ENCODE measurements at regions not wholly inside any gene's neighbourhood (a gene's known extent, or its start where the extent isn't known, plus 50 kb on each side); places are given as distances from the start of the nearest gene placed in this dataset.

DNA sequence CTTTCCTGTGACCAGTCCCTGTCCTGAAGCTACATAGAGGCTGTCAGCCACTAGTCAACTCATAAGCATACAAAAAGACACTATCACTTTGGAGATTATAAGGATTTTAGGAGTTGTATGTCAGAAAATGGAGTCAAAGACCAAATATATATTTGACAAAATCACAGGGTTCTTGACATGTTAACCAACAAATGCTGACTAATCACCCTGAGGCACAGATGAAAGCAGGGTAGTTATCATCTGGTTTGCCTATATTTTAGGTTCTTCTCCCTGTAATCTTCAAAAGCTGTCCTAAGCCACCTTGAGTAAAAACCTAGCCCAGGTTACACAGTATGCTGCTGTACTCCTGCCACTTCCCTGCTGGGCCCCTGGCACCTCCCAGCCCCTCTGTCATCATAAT is 64.7 kb upstream of the ERCC6L2 start:
- TF ChIP-seq SMARCA4 (IDR thresholded peaks at IDR 0.05), result no peak
- TF ChIP-seq, protein P1, sequence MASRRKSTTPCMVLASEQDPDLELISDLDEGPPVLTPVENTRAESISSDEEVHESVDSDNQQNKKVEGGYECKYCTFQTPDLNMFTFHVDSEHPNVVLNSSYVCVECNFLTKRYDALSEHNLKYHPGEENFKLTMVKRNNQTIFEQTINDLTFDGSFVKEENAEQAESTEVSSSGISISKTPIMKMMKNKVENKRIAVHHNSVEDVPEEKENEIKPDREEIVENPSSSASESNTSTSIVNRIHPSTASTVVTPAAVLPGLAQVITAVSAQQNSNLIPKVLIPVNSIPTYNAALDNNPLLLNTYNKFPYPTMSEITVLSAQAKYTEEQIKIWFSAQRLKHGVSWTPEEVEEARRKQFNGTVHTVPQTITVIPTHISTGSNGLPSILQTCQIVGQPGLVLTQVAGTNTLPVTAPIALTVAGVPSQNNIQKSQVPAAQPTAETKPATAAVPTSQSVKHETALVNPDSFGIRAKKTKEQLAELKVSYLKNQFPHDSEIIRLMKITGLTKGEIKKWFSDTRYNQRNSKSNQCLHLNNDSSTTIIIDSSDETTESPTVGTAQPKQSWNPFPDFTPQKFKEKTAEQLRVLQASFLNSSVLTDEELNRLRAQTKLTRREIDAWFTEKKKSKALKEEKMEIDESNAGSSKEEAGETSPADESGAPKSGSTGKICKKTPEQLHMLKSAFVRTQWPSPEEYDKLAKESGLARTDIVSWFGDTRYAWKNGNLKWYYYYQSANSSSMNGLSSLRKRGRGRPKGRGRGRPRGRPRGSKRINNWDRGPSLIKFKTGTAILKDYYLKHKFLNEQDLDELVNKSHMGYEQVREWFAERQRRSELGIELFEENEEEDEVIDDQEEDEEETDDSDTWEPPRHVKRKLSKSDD (conservative IDR thresholded peaks at IDR 0.05; ENCODE audit: low read length), result no peak
- TF ChIP-seq, protein P2, sequence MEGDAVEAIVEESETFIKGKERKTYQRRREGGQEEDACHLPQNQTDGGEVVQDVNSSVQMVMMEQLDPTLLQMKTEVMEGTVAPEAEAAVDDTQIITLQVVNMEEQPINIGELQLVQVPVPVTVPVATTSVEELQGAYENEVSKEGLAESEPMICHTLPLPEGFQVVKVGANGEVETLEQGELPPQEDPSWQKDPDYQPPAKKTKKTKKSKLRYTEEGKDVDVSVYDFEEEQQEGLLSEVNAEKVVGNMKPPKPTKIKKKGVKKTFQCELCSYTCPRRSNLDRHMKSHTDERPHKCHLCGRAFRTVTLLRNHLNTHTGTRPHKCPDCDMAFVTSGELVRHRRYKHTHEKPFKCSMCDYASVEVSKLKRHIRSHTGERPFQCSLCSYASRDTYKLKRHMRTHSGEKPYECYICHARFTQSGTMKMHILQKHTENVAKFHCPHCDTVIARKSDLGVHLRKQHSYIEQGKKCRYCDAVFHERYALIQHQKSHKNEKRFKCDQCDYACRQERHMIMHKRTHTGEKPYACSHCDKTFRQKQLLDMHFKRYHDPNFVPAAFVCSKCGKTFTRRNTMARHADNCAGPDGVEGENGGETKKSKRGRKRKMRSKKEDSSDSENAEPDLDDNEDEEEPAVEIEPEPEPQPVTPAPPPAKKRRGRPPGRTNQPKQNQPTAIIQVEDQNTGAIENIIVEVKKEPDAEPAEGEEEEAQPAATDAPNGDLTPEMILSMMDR (IDR thresholded peaks at IDR 0.05 in 2 of 3, conservative IDR thresholded peaks at IDR 0.05 in 1 of 3; ENCODE audit: insufficient read depth in 2 of 3, low read depth in 1 of 3, low read length in 3 of 3), result no peak
- no peak for TF ChIP-seq DIDO1 (tag; IDR thresholded peaks at IDR 0.05; ENCODE audit: low read depth)

Measured in K562 (cell line).